DMS53 treated with DMSO at 0.1 percent for 48 hours (cell line): ENCODE measurements at regions not wholly inside any gene's neighbourhood (a gene's known extent, or its start where the extent isn't known, plus 50 kb on each side); places are given as distances from the start of the nearest gene placed in this dataset.
"Not testable (repeated sequence)": the region's sequence is repeated elsewhere in the genome, so short reads cannot be mapped to it uniquely, and the experiment has no call there.

Source experiments
- DNase-seq: peaks from one replicate; lab custom pipeline; 2025; ENCODE audit not compliant: unreplicated experiment; lab: John Stamatoyannopoulos, UW

DNA sequence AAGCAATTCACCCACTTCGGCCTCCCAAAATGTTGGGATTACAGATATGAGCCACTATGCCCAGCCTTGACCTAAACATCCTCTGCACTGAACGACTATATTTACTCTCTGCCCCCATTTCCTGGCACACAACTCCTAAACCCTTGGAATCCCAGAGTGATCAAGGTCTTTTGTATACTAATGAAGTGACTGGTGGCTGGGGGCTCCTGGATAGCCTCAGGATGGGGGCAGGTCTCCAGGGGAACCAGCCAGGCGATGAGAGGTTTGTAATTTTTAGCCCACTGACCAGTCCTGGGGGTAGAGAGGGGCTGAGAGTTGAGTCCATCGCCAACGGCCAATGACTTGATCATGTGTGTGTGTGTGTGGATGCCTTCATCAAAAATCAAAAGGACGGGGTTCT, 71.1 kb downstream of the FAM50B start:
- DNase-seq: no peak

DNA sequence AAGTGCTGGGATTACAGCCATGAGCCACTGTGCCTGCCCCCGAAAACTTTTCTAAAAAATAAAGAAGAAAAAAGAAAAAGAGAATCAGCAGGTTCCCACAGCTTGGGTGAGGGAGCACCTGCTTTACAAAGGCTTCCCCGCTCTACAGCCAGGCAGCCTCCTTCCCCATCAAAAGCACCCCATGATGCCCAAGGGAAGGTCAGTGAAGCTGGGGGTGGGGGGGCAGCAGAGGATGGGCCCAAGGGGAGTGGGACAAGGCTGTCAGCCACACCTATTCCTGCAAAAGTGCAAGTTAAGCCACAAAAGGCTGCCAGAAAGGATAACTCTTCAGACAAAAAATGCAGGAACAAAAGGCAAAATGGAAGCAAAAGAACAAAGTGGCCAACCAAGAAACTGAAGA, 72.5 kb downstream of the FAM50B start:
- no peak for DNase-seq

DNA sequence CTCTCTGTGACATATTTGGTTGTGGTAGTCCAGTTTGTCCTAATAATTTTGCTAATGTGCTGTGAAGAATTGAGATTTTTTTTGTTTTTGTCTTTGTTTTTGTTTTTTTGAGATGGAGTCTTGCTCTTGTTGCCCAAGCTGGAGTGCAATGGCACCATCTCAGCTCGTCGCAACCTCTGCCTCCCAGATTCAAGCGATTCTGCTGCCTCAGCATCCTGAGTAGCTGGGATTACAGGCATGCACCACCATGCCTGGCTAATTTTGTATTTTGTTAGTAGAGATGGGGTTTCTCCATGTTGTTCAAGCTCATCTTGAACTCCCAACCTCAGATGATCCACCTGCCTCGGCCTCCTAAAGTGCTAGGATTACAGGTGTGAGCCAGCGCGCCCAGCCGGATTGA, 73.4 kb downstream of the FAM50B start:
- DNase-seq: not testable (repeated sequence)

DNA sequence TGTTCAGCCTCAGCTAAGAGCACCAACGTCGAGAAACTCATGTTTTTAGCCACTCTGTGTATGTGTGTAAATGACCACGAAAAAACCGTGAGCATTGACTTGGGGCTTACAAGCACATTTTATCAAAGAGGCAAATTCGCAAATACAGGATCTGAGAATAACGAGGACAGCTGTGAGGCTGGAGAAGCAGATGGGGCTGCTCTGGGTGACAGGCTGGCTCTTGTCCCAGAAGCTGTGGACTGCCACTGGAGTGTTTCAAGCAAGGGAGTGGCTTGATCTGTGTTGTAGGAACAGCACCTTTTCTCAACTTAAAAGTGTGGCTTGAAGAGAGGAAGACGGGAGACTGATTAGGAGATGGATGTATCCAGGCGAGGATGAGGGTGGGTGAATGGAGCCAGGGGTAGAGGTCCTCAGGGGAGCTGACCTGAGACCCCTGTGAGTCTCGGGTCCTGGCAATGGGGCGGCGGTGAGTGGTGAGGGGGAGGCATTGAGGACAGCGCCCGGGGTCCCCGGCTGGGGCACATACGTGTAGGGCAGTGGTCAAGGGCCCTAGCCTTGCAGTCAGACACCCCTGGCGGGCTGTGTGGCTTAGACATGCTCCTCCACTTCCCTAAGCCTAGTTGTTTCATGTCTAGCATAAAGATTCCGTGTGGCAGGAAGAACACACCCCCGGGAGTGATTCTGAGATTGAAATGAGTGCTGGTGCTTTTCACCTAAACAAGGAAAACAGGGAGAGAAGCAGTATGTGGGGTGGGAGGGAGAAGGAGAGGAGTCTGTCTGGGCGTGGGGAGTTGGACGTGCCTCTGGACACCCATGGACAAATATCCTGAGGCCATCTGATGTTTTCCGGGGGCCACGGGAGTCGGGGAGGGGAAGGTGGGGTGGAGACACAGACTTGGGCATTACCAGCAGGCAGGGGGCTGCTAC, 76.3 kb downstream of the FAM50B start:
- DNase-seq: not testable (repeated sequence)

GRCh38 chr6:3926150-3926482, 76.9 kb downstream of the FAM50B start:
- DNase-seq: no peak

DNA sequence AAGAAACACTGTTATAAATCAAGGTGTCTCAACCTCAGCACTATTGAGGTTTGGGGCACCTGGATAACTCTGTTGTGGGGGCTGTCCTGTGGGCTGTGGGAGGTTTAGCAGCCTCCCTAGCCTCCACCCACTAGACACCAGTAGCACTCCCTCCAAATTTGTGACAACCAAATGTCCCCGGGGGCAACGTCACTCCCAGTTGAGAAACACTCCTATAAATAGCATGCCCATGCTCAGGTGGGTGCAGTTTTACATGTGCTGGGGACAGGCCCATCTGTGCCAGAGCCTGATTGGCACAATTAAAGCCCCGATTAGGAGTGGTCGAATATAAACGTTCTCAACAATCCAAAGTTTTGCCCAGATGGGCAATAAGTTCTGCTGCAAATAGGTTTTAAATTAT, 78.9 kb downstream of the FAM50B start:
- no peak for DNase-seq

DNA sequence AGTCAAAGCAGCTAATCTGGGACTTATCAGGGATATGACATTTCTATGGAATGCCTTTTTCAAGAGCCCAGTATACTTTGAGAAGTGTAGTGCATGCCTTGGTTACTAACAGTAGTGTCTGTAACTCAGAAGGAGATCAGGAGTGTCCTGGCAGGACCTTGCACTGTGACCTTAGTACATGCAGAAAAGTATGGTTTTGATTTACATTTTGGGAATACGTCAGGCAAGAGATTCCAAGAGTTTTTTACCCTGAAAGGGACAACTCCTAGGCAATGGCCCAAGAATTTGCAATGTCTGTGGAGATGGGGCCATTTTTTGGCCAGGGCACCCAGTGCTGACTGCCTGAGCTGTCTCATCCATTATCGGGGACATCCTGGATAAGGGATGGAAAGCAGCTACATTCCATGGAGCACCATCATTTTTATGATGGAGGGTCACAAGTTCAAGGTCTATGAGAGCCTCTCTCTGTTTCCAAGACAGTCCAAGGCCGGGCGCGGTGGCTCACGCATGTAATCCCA, 80.2 kb downstream of the FAM50B start:
- DNase-seq: no peak

DNA sequence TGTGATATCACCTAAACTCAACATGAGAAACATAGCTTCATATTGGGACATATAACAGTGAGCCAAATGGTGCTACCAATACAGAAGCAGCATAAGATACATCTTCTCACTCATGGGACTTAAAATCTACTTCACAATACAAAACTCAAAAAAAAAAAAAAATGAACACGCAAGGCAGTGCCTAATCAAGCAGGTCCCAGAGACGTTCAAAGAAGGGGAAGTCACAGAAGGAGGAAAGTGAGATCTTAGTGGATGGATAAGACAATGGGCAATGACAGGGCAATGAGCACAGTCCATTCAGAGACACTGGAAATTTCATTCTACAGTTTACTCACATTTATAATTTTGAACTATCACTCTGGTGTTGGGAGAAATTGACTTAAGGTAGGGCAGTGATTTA, 88.3 kb downstream of the FAM50B start:
- no peak for DNase-seq

DNA sequence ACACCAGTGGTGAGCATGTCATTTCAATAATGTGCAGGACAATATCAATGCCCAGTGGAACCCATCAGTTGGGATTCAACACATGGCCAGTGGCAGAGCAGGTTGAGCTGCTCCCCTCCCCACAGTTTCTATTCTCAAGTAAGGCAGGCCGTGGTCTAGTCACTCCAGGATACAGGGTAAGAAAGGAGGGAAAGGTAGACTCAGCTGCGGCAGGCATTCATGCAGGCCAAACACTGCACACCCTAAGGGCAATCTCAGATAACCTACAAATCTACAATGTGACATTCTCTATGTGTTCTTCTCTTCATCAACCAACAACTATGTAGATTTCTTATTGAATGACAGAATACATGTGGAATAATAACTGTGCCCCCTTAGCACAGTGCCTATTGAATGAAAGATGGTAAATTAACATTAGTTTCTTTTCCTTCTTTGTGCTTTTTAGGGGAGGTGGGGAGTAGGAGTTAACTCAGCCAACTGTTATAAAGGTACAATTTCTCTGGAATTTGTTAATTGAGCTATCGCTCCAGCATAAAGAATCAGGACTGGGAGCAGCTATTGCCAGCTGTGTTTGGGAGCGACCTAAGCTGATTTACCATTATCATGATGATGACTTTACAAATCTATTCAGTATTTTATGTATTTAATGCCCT, 89.7 kb downstream of the FAM50B start:
- no peak for DNase-seq

DNA sequence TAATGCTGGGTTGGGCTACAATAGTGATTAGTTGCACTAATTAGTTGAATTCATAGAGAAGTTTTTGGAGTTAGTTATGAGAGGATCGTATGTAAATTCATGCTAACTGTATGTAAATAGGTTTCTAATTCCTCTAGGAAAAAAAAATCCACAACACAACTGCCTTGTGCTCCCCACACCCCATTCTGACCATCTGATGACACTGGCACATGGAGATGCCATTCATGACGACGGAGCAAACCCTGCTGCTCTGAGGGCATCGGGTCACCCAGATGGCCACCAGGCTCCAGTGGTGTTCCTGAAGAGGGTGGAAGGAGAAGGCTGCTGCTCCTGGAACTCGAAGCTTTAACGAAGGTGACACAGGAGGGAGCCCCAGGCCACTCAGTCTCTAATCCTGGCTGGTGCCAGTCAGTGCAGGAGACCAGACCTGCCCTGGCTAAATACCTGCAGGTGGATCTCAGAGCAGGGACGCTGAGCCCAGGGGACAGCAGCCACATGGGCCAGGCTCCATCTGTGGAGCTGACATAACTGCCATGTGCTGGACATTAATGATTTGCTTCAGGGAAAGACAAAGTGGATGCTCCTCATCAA, 90.3 kb downstream of the FAM50B start:
- no peak for DNase-seq

DNA sequence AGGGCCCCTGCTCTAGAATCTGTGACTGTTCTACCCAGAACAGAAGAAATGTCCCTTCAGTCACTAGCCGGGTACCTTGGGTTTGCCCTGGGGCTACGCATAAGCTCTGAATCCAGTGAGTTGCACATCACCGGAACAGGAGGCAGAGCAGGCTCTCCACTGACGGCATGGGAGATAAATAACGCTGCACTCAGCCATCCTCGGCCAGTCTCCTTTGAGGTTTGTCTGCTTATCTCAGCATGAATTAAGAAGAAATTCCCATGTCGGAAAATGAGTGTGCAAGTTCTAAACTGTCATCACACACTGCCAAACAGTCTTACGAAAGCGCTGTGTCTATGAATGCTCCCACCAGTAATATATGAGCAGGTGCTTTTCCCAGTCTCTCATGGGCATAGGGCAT, 90.8 kb downstream of the FAM50B start:
- no peak for DNase-seq

DNA sequence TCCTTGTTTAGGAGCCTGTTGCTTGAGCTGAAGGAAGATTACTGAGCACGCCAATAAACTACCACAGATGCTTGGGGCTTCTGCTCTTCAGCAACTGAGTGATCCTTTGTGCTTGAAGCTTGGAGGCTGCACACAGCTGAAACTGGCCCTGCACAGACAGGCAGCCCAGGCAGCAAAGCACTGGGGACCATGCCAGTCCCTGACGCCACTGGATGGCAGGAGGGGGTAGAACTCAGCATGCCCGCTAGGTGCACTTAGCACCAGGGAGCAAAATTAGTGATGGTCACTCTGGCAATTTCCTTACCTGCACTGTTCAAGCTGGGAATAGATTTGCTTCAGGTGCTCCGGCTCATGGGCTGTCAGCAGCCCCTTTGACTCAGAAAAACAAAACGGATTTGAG, 91.5 kb downstream of the FAM50B start:
- no peak for DNase-seq

DNA sequence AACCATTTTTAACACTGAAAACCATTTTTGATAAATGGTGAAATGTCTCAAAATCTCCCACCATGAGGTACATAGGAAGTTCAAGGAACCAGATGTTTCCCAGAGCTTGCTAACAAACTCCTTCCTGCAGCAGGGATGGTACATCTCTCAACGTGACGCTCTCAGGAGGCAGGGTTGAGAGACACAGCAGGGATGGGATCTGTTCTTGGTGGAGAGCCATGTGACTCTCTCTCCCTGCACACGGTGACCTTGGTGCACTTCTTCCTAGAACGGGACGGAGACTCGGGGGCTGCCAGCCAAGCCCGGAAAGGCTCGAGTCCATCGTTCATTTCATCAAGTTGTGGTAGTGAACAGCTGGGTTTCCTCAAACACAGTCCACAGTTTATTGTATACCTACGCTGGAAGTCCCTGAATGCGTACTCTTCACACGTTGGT, 94.2 kb downstream of the FAM50B start:
- DNase-seq: no peak

DNA sequence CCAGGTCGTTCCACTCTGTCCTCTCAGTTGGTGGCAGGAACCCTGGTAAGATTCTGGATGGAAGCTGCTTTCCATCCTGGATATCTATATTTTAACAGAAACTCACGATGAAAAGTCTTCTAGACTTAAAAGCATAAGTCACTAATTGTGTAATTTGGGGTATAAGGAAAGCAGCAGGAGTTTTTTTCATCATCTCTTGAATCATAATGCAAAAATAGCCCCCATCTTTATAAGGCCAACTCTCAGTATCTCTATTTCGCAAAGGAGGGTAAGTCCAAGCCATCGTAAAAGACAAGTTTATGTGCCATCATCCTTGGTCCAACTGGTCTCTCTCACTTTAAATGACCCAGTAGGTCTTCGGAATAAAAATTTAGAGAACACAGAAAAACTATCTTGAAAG, 95.1 kb downstream of the FAM50B start:
- no peak for DNase-seq

DNA sequence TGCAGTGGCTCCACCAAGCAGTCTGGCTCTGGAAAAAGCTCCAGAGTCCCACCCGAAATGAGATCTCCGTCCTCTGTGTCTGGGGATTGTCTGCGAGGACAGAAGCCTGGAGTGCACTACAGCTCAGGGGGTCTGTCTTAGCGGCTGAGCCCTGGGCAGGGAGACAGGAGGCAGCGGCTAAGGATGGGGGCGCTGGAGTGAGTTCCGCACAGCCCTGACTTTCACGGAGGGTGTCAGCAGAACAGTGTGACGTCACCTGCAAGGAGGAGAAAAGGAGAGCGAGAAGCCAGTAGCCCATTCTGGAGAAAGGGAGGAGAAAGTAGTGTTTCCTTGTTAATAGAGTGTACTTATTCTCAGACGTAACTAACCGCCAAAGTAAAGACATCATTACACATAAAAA, 97.6 kb downstream of the FAM50B start:
- no peak for DNase-seq

GRCh38 chr6:3948866-3949265, 99.7 kb downstream of the FAM50B start:
- DNase-seq: no peak

- no peak for DNase-seq
Measured at GRCh38 chr6:3949521-3949920, 100.3 kb downstream of the FAM50B start.

DNA sequence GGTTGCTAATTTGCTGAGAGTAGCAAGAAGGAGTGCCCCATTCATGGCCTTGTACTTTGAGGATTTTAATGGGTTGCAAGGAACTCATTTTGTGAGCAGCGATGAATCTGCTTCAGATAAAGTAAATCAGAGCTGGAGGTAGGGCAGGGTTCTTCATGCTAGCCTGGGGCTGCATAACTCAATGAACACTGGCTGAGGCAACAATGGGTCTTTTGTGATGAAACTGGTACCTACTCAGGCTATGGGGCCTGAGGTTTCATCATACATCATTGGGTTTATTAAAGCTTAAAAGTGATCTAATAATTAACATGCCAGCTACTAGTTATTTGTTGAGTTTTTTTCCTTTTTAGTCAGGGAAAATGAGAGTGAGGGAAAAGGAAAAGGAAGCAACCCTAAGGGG, 106.9 kb downstream of the FAM50B start:
- DNase-seq: no peak

DNA sequence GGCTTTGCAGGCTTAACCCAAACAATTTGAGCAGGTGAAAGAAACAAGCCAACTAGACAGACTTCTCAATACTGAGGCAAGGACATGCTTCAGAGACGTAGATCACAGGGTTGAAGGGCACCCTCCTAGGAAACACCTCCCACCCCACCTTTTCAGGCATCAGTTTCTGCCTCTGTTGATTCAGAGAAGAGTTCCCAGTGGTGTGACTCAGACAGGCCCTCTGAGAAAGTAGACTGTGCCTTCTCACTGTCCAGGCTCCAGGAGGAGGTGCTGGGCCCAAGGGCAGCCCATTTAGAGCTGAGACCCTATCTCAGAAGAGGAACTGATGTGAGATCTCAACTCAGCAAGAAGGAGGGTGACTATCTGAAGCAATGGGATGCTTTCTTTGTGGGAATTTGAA, 108.1 kb downstream of the FAM50B start:
- no peak for DNase-seq

- no peak for DNase-seq
Measured at GRCh38 chr6:3958255-3958654, 109.1 kb downstream of the FAM50B start.

GRCh38 chr6:3959385-3959784, 110.2 kb downstream of the FAM50B start:
- DNase-seq: no peak

- no peak for DNase-seq
Measured at GRCh38 chr6:3960754-3961361, 111.7 kb downstream of the FAM50B start.
